GM12878 (cell line): ENCODE measurements at regions not wholly inside any gene's neighbourhood (a gene's known extent, or its start where the extent isn't known, plus 50 kb on each side); places are given as distances from the start of the nearest gene placed in this dataset.

Source experiments
- CEBPB ChIP-seq, 2 experiments: fragments of 150-350 bp in 1 of 2; IDR thresholded peaks; 2 replicates each; pipeline ENCODE4 v1.6.1; 2012 to 2014; ENCODE audit warnings: low read depth in 2 of 2, low read length in 2 of 2, borderline replicate concordance in 1 of 2, inconsistent platforms in 1 of 2
- MTA2 ChIP-seq: fragments of 450-650 bp; IDR thresholded peaks from 2 replicates; pipeline ENCODE4 v1.6.1; 2016; ENCODE audit warnings: low read depth, mild to moderate bottlenecking, moderate library complexity
- POLR2A ChIP-seq: IDR thresholded peaks from 2 replicates; pipeline ENCODE4 v1.6.1; 2011; ENCODE audit warnings: low read depth, mild to moderate bottlenecking, low read length
- RCOR1 ChIP-seq: conservative IDR thresholded peaks from 2 replicates; pipeline ENCODE4 v1.6.1; 2012; ENCODE audit warnings: low read depth, low read length, improper control_type of control experiment
- TF ChIP-seq, protein P1 (sequence below), 3 experiments: IDR thresholded peaks in 2 of 3; conservative IDR thresholded peaks in 1 of 3; 2 replicates each; pipeline ENCODE4 v1.5.1; 2011; ENCODE audit warnings: low read depth in 3 of 3, low read length in 3 of 3, mild to moderate bottlenecking in 3 of 3, control low read depth in 2 of 3, moderate library complexity in 2 of 3, inconsistent platforms in 1 of 3, mixed read lengths in 1 of 3; ENCODE audit not compliant: control insufficient read depth in 2 of 3, insufficient read depth in 1 of 3; ENCODE audit errors: extremely low read depth in 1 of 3

DNA sequence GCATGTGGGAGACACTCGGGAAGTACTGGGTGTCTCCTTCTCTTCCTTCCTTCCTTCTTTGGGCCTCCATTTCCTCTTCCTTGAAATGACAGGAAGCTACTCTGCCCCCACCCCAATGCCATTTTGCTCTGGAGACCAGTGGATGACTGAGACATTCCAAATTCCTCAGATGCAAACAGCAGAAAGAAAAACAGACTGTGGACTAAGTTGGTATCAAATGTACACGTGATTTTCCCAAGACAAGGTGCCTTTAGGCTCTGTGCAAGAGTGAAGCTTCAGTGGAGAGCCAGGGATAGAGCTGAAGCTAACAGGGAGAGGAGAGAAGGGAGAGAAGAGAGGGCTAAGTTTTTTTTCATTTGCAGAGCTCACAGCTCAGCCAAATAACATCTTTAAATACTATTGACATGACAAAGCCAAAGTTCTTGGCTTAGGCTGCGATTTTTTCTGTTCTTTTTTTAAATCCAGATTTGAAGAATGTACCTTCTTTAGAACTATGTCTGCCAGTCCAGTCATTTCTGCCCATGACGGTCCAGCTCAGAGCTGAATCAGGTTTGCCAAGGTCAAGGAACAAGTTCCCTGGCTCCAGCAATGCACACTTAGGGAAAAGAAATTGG is 84.5 kb upstream of the LCLAT1 start:
- TF ChIP-seq, protein P1, sequence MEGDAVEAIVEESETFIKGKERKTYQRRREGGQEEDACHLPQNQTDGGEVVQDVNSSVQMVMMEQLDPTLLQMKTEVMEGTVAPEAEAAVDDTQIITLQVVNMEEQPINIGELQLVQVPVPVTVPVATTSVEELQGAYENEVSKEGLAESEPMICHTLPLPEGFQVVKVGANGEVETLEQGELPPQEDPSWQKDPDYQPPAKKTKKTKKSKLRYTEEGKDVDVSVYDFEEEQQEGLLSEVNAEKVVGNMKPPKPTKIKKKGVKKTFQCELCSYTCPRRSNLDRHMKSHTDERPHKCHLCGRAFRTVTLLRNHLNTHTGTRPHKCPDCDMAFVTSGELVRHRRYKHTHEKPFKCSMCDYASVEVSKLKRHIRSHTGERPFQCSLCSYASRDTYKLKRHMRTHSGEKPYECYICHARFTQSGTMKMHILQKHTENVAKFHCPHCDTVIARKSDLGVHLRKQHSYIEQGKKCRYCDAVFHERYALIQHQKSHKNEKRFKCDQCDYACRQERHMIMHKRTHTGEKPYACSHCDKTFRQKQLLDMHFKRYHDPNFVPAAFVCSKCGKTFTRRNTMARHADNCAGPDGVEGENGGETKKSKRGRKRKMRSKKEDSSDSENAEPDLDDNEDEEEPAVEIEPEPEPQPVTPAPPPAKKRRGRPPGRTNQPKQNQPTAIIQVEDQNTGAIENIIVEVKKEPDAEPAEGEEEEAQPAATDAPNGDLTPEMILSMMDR (IDR thresholded peaks at IDR 0.05 in 2 of 3, conservative IDR thresholded peaks at IDR 0.05 in 1 of 3; ENCODE audit: control insufficient read depth in 2 of 3, extremely low read depth in 1 of 3, insufficient read depth in 1 of 3, low read depth in 3 of 3, low read length in 3 of 3), result no peak
- no peak for TF ChIP-seq MTA2
- TF ChIP-seq POLR2A, result no peak
- TF ChIP-seq CEBPB (IDR thresholded peaks at IDR 0.05; ENCODE audit: borderline replicate concordance in 1 of 2, low read depth in 2 of 2, low read length in 2 of 2), result no peak
- TF ChIP-seq RCOR1, result no peak
